ENCODE measurements at regions not wholly inside any gene's neighbourhood (a gene's known extent, or its start where the extent isn't known, plus 50 kb on each side); places are given as distances from the start of the nearest gene placed in this dataset.

DNA sequence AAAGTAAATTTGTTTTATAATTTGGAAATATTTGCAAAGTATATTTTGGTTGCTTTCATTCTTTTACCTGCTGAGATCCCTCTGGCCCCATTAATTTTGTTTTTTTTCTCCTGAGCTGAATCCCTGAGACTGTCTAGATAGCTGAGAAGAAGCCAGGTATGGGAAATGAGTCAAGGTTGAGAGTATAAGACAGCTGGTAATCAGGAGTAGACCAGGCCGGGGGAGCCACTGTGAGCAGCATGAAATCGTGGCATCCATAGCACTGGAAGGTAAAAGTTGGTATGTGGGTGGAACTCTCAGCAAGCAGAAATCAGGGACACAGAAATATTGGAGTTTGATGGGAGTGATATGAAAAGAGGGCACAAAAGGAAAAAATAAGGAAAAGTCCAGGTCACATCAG, 164.5 kb downstream of the FHIP1A start:
- TF ChIP-seq CTCF (IDR thresholded peaks at IDR 0.05): no peak
- TF ChIP-seq POLR2A (IDR thresholded peaks at IDR 0.05): no peak
